Head of caudate nucleus (tissue), 42 donors: ENCODE measurements at regions not wholly inside any gene's neighbourhood (a gene's known extent, or its start where the extent isn't known, plus 50 kb on each side); places are given as distances from the start of the nearest gene placed in this dataset.
"Not testable (repeated sequence)": the region's sequence is repeated elsewhere in the genome, so short reads cannot be mapped to it uniquely, and the experiment has no call there.

Source experiments
- DNase-seq, 42 donors: peaks; one replicate each; pipeline versions ENCODE4 v3.0.0 to v3.0.0-alpha.2; 2020 to 2021; ENCODE audit warnings: mixed read lengths in 7 of 42
- intact Hi-C: fragments of 100-400 bp; cut with DNase I; formaldehyde crosslinking; loops from one replicate; pipeline ENCODE4 v1.15.0; 2022

- peak in 2 of 42 donors; percentile 25 to 26 for DNase-seq
- intact Hi-C loops = no loop called here
Measured at GRCh38 chr2:880201-880970, 70.3 kb upstream of the SNTG2 start.

GRCh38 chr2:879540-879939, 71.1 kb upstream of the SNTG2 start:
- intact Hi-C loops = no loop called here
- peak in 2 of 42 donors; percentile 12 to 20 for DNase-seq

- DNase-seq = no peak
- intact Hi-C loops = no loop called here
Measured at GRCh38 chr2:878245-878930, 72.3 kb upstream of the SNTG2 start.

- DNase-seq = peak in 3 of 42 donors; percentile 3 to 23 (median 5)
Measured at GRCh38 chr2:877747-878146, 72.9 kb upstream of the SNTG2 start.

GRCh38 chr2:875687-876615, 74.7 kb upstream of the SNTG2 start:
- intact Hi-C loops = no loop called here
- DNase-seq = peak in 4 of 42 donors; percentile 1 to 18 (median 1)

More at GRCh38 chr2:877747-878146, 72.9 kb upstream of the SNTG2 start:
- intact Hi-C loops = no loop called here

GRCh38 chr2:873651-874580, 76.7 kb upstream of the SNTG2 start:
- intact Hi-C loops = no loop called here
- DNase-seq = peak in 1 of 42 donors; percentile 10

- DNase-seq = peak in 2 of 42 donors; percentile 9 to 10
- intact Hi-C loops = no loop called here
Measured at GRCh38 chr2:873027-873426, 77.6 kb upstream of the SNTG2 start.

- intact Hi-C loops = no loop called here
- DNase-seq = peak in 2 of 42 donors; percentile 20 to 22
Measured at GRCh38 chr2:871926-872680, 78.5 kb upstream of the SNTG2 start.

GRCh38 chr2:871175-871727, 79.4 kb upstream of the SNTG2 start:
- intact Hi-C loops = no loop called here
- peak in 1 of 42 donors; percentile 7 for DNase-seq

GRCh38 chr2:870426-870825, 80.2 kb upstream of the SNTG2 start:
- intact Hi-C loops = no loop called here
- peak in 1 of 42 donors; percentile 24 for DNase-seq

GRCh38 chr2:869894-870293, 80.8 kb upstream of the SNTG2 start:
- peak in 1 of 42 donors; percentile 14 for DNase-seq
- intact Hi-C loops = no loop called here

GRCh38 chr2:869357-869871, 81.2 kb upstream of the SNTG2 start:
- intact Hi-C loops = no loop called here
- DNase-seq = no peak

- DNase-seq, intact Hi-C loops: not testable (repeated sequence)
Measured at GRCh38 chr2:868857-869256, 81.8 kb upstream of the SNTG2 start.

GRCh38 chr2:867296-867695, 83.4 kb upstream of the SNTG2 start:
- no peak for DNase-seq
- intact Hi-C loops = no loop called here

- intact Hi-C loops = no loop called here
- no peak for DNase-seq
Measured at GRCh38 chr2:866887-867286, 83.8 kb upstream of the SNTG2 start.

- no peak for DNase-seq
- intact Hi-C loops = no loop called here
Measured at GRCh38 chr2:866009-866680, 84.5 kb upstream of the SNTG2 start.
